ENCODE measurements at regions not wholly inside any gene's neighbourhood (a gene's known extent, or its start where the extent isn't known, plus 50 kb on each side); places are given as distances from the start of the nearest gene placed in this dataset.

DNA sequence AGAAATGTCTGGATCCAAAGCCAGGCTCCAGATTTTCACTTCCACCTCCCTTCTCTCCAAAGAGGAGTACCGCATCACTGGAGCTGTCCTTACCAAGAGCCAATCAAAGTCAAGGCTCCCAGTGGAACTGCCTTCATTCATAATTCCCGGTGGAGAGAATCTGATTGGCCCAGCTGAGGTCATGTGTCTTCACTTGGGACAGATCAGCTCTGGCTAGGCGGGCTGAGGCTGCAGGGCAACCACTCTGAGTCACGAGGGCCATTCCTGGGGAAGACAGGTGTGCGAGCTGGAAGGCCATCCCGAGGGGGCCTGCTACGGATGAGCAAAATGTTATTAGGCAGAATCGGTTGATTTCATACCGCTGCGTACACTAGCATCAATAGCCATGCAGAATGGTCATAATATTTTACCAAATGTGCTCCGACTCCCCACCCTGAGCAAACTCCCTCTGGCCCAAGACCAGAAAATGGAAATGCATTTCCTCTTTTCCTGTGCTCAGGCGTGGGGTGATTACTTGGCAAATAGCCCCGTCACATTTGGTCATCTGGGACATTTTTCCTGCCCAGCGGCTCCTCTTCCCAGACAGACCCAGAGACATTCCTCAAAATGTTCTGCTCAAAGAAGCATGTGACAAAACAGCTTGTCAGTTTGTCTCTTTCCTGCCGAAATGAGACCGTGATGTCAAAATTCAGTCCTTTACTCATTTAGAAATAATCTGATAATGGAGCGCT, 111.1 kb downstream of the AIPL1 start:
- no peak for DNase-seq

GRCh38 chr17:6322316-6322715, 112.6 kb downstream of the AIPL1 start:
- no peak for DNase-seq

GRCh38 chr17:6314311-6314710, 120.6 kb downstream of the AIPL1 start:
- no peak for DNase-seq

DNA sequence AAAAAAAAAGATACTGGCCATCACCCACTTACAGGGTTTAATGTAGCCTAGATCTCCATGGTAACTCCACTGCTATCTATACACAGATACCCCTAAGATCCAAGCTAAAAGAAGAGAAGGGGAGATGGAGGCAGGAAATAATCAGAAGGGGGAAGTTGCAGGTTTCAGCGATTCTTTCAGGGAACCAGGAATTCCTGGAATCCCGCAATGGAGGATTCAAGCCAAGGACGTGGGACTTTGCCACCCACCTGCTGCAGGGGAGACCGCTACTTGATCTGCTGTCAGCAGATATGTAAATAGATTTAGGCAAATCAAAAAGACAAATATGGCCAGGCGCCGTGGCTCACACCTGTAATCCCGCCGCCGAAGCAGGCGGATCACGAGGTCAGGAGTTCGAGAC, 121.1 kb downstream of the AIPL1 start:
- DNase-seq, result no peak

DNA sequence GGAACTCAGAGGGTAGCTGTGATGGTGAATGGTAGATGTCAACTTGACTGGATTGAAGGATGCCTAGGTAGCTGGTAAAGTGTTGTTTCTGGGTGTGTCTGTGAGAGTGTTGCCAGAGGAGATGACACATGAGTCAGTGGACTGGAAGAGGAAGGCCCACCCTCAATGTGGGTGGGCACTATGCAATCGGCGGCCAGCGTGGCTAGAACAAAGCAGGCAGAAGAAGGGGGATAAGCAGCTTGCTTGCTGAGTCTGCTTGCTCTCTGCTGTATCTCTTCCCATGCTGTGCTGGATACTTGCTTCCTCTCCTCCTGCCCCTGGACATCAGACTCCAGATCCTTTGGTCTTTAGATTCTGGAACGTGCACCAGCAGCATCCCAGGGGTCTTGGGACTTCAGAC, 128.1 kb downstream of the AIPL1 start:
- no peak for DNase-seq

DNA sequence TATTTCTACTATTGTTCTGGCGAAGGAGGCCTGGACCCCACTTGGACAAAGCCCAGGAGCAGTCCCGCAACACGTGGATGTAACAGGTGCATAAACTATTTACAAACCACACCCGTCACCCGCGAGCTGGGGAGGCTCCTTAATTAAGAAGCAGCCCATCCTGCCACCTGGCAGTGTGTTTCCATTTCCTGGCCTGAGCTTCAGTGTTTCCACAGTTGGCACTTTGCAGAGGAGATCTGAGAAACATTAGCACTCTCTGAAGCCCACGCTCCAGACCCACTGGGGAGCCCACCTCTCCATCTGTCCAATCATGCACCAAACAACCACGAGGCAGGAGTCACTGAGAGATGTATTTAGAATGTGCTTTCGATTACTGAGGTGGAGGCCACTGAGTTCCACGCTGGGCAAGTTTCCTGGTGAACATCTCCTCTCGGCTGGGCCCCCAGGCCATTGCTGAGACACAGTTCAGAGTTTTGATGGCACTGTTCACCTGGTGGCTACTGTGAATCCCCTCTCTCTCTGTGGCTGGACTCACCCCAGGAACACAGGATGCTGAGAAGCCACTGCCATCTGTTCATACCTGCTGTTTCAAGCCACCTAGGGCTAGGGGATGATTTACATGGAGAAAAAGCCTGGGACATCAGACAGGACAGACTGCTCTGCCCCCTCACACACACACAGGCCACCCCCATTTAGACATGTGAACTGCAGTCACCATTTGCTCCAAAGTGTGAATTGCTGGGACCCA, 129.1 kb downstream of the AIPL1 start:
- DNase-seq, result no peak

- DNase-seq, result no peak
Observed at GRCh38 chr17:6304894-6305612, 129.9 kb downstream of the AIPL1 start.

DNA sequence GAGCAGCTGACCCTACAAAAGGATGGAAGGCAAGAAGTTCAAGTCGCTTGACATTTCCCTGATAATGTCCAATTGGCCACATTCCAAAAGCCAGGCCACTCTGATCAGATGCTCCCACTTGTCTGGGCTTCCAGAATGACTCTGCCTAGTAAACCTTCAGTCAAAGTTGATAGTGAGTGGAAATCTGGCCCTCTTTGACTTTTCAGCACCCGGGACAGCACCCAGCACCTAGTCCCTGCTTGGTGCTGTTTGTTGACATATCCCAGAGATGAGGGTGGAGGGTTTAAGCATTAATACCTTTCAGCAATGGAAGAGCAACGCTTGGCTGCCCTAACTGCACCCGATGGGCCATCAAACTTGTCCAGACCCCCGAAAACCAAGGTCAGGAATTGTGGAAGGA, 131.3 kb downstream of the AIPL1 start:
- DNase-seq, result peak; percentile 2

DNA sequence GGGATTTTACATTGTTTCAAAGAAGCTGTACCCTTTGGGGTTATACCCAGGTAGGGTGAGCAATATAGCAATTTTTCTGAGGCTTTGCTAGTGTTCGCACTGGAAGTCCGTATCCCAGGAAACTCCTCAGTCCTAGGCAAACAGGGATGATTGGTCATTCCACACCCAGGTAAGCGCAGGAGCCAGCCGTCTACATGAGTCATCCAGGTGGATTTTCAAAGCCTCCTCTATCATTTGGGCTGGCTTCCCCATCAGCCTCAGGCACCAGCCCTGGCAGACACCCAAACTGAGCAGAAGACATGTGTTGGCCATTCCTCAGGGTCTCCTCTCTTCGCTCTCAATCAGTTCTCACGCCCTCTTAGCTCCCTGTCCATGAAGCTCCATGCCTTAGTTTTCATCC, 135.6 kb downstream of the AIPL1 start:
- DNase-seq, result no peak

DNA sequence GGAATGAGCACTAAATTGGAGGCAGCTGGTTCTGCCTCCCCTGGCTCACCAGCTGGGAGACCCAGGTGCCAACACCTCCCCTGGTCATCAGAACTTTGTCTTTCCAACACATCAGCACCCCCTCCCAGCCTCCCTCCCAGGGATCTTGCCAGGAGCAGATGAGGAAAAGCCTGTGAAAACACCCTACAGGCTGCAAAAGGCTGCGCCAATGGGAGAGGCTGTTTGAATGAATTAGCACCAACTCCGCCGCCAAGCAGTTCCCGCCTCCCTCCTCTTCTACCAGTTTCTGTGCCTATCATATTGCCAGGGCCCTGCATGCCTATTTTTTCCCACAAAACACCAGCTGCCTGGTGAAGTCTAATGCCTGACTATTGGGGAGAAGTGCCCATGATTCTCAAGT, 137.0 kb downstream of the AIPL1 start:
- no peak for DNase-seq

DNA sequence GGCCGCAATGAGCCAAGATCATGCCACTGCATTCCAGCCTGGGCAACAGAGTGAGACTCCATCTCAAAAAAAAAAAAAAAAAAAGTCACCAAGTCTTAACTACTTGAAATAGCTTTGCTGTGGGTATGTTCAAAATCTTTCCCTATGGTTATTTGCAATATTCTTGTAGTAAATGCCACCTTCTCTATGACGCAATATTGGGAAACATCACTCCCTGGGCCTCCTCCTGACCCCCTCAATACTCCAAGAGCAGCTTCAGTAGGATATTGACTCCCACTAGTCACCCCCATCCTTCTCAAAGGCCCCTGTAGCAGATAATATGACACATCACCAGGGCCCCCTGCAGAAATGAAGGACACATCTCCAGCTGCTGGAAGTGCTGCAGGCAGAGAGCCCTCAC, 137.8 kb downstream of the AIPL1 start:
- DNase-seq, result no peak

DNA sequence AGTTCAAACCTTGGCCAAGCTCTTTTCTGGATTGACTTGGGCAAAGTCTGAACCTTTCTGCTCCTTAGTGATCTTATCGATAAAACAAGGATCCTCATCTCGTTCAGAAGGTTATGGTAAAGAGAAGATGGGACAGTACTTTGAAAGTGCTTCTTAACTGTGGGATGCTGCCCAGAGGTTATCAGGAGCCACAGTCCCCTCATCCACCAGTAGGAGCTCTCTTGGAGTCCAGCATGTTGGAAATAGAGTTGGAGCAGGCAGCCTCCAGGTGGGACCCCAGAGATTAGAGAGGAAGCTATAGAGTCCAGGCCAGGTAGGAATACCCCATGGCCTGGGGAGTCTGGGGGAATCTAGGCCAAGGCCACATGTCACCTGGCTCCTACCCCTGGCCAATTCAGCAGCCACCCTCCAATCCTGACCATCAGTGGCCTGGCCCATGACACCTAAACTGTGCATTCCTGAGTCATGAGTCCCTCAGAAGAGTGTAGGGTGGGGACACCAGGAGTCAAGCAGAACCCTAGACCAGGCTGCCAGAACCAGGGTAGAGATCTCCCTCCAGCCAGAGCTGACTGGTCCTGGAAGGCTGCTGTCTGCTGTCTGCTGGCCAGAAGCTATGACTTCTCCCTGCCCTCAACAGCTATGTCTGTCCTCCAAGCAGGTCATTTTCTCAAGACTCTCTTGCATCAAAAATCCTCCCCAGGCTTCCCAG, 144.3 kb downstream of the AIPL1 start:
- DNase-seq, result no peak

GRCh38 chr17:6286233-6286632, 148.7 kb downstream of the AIPL1 start:
- DNase-seq, result no peak

GRCh38 chr17:6285486-6285885, 149.4 kb downstream of the AIPL1 start:
- DNase-seq, result no peak

DNA sequence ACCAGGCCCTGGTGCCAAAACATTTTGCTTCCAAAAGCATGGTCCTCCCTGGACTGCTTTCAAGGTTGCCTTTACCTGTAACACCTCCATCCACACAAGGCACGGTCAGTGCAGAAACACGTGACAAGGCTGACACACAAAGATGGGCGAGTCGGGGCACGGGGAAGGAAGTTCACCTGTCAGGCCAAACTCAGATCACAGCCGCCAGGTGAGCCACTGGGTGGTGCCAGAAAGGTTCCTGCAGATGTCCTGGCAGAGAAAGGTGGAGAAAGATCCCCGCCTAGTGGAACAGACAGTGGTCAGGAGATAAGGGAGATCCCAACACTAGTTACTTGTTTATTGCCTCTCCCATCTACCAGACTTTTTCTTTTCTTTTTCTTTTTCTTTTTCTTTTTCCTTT, 155.3 kb downstream of the AIPL1 start:
- no peak for DNase-seq

GRCh38 chr17:6278376-6278775, 156.5 kb downstream of the AIPL1 start:
- DNase-seq, result no peak

GRCh38 chr17:6276711-6277110, 158.2 kb downstream of the AIPL1 start:
- DNase-seq, result no peak

GRCh38 chr17:6274310-6274709, 160.6 kb downstream of the AIPL1 start:
- no peak for DNase-seq

GRCh38 chr17:6269478-6269877, 165.4 kb downstream of the AIPL1 start:
- peak; percentile 13 for DNase-seq

DNA sequence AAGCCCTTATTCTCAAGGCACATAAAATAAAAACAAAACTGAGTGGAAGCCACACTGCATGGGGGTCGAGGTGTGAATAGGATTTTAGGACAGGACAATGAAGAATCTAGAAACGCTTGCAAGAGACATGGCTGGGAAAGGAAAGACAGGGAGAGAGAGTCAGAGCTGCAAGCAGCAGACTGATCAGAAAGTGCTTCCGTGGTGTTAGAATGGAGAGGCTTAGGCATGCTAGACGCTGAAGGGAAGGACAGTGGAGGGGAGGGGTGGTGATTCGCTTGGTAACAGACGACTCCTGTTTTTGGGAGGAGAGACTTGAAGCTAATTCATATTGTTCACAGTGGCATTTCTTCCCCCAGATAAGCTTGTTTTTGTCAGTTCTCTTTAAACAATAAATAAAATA, 173.5 kb downstream of the AIPL1 start:
- no peak for DNase-seq

GRCh38 chr17:6259899-6260298, 175.0 kb downstream of the AIPL1 start:
- no peak for DNase-seq

DNA sequence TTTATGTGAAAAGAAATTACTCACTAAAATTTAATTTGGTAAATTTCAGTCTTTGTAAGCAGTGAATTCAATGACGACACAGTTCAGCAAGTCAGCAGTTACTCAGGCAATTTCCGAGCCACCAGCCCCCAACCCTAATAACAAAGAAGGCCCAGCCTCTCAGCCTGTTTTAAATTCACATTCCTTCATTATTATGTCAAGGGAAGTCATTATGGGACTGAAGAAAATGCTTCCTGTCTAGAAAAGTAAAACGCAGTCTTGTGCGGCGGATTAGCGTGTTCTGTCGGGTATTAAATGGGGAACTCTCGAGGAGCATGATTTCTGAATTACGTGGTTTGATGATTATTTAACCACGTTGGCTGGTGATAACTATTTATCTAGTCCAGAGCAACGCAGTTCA, 177.6 kb downstream of the AIPL1 start:
- no peak for DNase-seq

- DNase-seq, result no peak
Observed at GRCh38 chr17:6255322-6255721, 179.6 kb downstream of the AIPL1 start.

Measured in activated CD4-positive, alpha-beta T cell treated with anti-CD3 and anti-CD28 coated beads, Interleukin-2, amount 50 U/mL, for 1 hour (primary cell).